ENCODE measurements at regions not wholly inside any gene's neighbourhood (a gene's known extent, or its start where the extent isn't known, plus 50 kb on each side); places are given as distances from the start of the nearest gene placed in this dataset.

DNA sequence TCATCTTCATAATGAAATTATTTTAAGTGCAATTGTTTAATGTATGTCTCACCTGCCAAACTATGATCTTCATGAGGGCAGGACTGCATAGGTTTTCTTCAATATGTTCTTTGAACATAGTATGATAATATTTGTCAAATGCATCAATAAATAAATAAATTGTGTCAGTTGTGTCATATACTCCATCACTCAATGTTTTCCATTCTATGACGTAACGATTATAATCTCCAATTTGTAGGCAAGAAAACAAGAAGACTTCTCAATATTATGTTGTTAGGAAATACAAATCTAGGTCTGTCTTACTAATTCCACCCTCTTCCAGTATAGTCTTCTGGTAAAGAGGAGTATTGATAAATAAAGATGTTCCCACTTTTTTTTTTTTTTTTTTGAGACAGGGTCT is 858.1 kb downstream of the MAFB start:
- Histone ChIP-seq H3K4me1 (peaks cover 47% of the 10 kb centered on the region), H3K79me2 (no peaks in the 10 kb centered on the region), H3K4me2 (ENCODE audit: low read length) (no peak overlapping the region), H3K27ac (no peak overlapping the region), H3K36me3 (ENCODE audit: control insufficient read depth, insufficient read depth, low read length) (no peaks in the 10 kb centered on the region), H3K9ac (no peak overlapping the region), H2AFZ (no peak overlapping the region), H3K4me3 (ENCODE audit: low read depth, low read length) (no peak overlapping the region), H3K27me3 (ENCODE audit: control insufficient read depth, insufficient read depth, low read length) (no peaks in the 10 kb centered on the region), H3K9me3 (ENCODE audit: control insufficient read depth, low read length) (no peaks in the 10 kb centered on the region)
- TF ChIP-seq CTCF (IDR thresholded peaks at IDR 0.05): no peak

DNA sequence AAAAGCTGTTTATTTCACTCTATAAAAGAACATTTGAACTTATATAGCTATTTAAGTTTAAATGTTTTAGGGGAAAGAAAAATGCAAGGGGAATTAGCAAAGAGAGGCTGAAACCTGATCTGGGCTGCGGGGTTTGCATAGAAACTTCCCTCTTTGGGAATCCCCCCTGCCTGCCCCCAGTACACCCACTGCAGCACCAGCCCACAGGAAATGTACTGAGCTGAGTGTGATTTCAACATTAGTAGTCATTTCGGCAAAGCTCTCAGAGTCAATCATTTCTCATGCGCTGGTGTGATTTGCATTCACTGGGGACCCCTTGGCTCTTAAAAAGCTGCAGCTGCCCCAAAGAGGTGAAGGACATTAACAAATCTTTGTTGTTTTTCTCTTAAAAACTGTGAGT is 859.4 kb downstream of the MAFB start:
- no peak for TF ChIP-seq CTCF (IDR thresholded peaks at IDR 0.05)
- H3K79me2 ChIP-seq: no peaks in the 10 kb centered on the region
- no peak overlapping the region for H3K4me2 ChIP-seq (ENCODE audit: low read length)
- no peak overlapping the region for H3K9ac ChIP-seq
- H3K9me3 ChIP-seq (ENCODE audit: control insufficient read depth, low read length): no peaks in the 10 kb centered on the region
- no peaks in the 10 kb centered on the region for H3K27me3 ChIP-seq (ENCODE audit: control insufficient read depth, insufficient read depth, low read length)
- no peak overlapping the region for H3K4me3 ChIP-seq (ENCODE audit: low read depth, low read length)
- H3K27ac ChIP-seq: no peak overlapping the region
- H2AFZ ChIP-seq: peak overlapping the region; percentile 49
- no peaks in the 10 kb centered on the region for H3K36me3 ChIP-seq (ENCODE audit: control insufficient read depth, insufficient read depth, low read length)
- H3K4me1 ChIP-seq: peaks cover 48% of the 10 kb centered on the region

DNA sequence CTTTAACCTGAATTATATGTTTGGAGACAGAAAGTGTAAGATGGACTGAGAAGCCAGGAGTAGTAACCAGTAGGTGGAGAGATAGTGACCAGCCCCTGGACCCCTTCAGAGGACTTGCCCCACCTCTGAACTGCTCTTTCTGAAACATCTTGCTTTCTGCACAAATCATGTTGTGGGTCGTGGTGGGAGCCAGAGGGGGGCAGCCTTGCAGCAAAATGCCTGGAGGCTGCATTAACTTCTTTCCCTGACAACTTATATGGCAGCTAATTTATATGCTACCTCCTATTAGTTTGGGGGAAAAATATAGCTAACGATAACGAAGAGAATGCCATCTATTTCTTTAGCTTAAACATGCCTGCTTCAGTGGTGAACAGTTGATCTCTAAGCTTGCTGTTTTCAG is 859.8 kb downstream of the MAFB start:
- no peaks in the 10 kb centered on the region for H3K27me3 ChIP-seq (ENCODE audit: control insufficient read depth, insufficient read depth, low read length)
- H3K9ac ChIP-seq: no peak overlapping the region
- H3K27ac ChIP-seq: no peak overlapping the region
- H3K4me2 ChIP-seq (ENCODE audit: low read length): no peak overlapping the region
- peak overlapping the region; percentile 49 for H2AFZ ChIP-seq
- no peaks in the 10 kb centered on the region for H3K36me3 ChIP-seq (ENCODE audit: control insufficient read depth, insufficient read depth, low read length)
- peak; percentile 49 for TF ChIP-seq CTCF (IDR thresholded peaks at IDR 0.05)
- no peaks in the 10 kb centered on the region for H3K79me2 ChIP-seq
- H3K9me3 ChIP-seq (ENCODE audit: control insufficient read depth, low read length): no peaks in the 10 kb centered on the region
- no peak overlapping the region for H3K4me3 ChIP-seq (ENCODE audit: low read depth, low read length)
- peaks cover 46% of the 10 kb centered on the region for H3K4me1 ChIP-seq

GRCh38 chr20:39825950-39826349 is 863.1 kb downstream of the MAFB start:
- H2AFZ ChIP-seq: peak overlapping the region; percentile 36
- no peak overlapping the region for H3K4me3 ChIP-seq (ENCODE audit: low read depth, low read length)
- H3K36me3 ChIP-seq (ENCODE audit: control insufficient read depth, insufficient read depth, low read length): no peaks in the 10 kb centered on the region
- H3K79me2 ChIP-seq: no peaks in the 10 kb centered on the region
- H3K4me1 ChIP-seq: peaks cover 39% of the 10 kb centered on the region
- peak overlapping the region; percentile 4 for H3K4me2 ChIP-seq (ENCODE audit: low read length)
- no peak for TF ChIP-seq CTCF (IDR thresholded peaks at IDR 0.05)
- no peaks in the 10 kb centered on the region for H3K9me3 ChIP-seq (ENCODE audit: control insufficient read depth, low read length)
- peak overlapping the region; percentile 71 for H3K27ac ChIP-seq
- no peaks in the 10 kb centered on the region for H3K27me3 ChIP-seq (ENCODE audit: control insufficient read depth, insufficient read depth, low read length)
- no peak overlapping the region for H3K9ac ChIP-seq

DNA sequence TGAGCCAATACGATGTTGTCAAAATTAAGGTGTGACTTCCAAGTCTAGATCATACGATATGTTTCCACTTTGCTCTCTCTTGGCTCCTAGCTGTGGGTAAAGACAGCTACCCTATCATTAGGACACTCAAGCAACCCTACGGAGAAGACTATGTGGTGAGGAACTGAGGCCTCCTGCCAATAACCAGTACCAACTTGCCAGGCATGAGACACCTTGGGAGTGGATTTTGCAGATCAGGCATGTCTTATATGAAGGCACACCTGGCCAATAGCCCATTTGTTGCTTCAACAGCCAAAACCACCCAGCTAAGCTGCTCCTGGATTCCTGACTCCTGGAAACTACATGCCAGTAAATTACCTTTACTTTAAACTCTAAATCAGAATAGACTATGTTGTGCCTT is 863.4 kb downstream of the DHX35 start:
- no peaks in the 10 kb centered on the region for H3K27me3 ChIP-seq (ENCODE audit: control insufficient read depth, insufficient read depth, low read length)
- H3K9me3 ChIP-seq (ENCODE audit: control insufficient read depth, low read length): no peaks in the 10 kb centered on the region
- H3K4me2 ChIP-seq (ENCODE audit: low read length): peak overlapping the region; percentile 4
- H2AFZ ChIP-seq: peak overlapping the region; percentile 36
- no peak for TF ChIP-seq CTCF (IDR thresholded peaks at IDR 0.05)
- H3K79me2 ChIP-seq: no peaks in the 10 kb centered on the region
- H3K9ac ChIP-seq: no peak overlapping the region
- no peak overlapping the region for H3K4me3 ChIP-seq (ENCODE audit: low read depth, low read length)
- H3K27ac ChIP-seq: peak overlapping the region; percentile 71
- H3K36me3 ChIP-seq (ENCODE audit: control insufficient read depth, insufficient read depth, low read length): no peaks in the 10 kb centered on the region
- H3K4me1 ChIP-seq: peaks cover 37% of the 10 kb centered on the region

All from parathyroid adenoma (tissue), 2 donors.